ENCODE measurements at regions not wholly inside any gene's neighbourhood (a gene's known extent, or its start where the extent isn't known, plus 50 kb on each side); places are given as distances from the start of the nearest gene placed in this dataset.

GRCh38 chr13:79628463-79628862 lies 147.5 kb downstream of the NDFIP2 start:
- TF ChIP-seq, protein P1, sequence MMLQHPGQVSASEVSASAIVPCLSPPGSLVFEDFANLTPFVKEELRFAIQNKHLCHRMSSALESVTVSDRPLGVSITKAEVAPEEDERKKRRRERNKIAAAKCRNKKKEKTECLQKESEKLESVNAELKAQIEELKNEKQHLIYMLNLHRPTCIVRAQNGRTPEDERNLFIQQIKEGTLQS (IDR thresholded peaks at IDR 0.05) = no peak
- no peak for TF ChIP-seq FOXA2 (IDR thresholded peaks at IDR 0.05)
- TF ChIP-seq JUND (IDR thresholded peaks at IDR 0.05) = no peak
- no peak for TF ChIP-seq RXRA (IDR thresholded peaks at IDR 0.05)
- Histone ChIP-seq H3K4me1 (ENCODE audit: control insufficient read depth in 4 of 4, insufficient read depth in 4 of 4, low read length in 3 of 4) (no peaks in the 10 kb centered on the region), H3K27me3 (ENCODE audit: control insufficient read depth in 4 of 4, insufficient read depth in 4 of 4, low read length in 3 of 4) (no peaks in the 10 kb centered on the region), H3K27ac (ENCODE audit: low read depth in 1 of 2, low read length in 2 of 2) (no peak overlapping the region), H3K4me3 (ENCODE audit: low read depth in 1 of 3, low read length in 3 of 3) (no peak overlapping the region), H3K36me3 (ENCODE audit: control insufficient read depth in 4 of 4, insufficient read depth in 3 of 4, low read depth in 1 of 4, low read length in 3 of 4) (no peaks in the 10 kb centered on the region), H3K9ac (ENCODE audit: low read depth in 1 of 2, low read length in 2 of 2) (no peak overlapping the region), H3K9me3 (ENCODE audit: control insufficient read depth in 4 of 4, low read length in 3 of 4) (no peaks in the 10 kb centered on the region)
- DNase-seq (ENCODE audit: low spot score) = no peak
- 67% methylated on average over 4 of the region's 4 CpGs for WGBS

GRCh38 chr13:79626924-79627323 lies 146.0 kb downstream of the NDFIP2 start:
- WGBS = 90% methylated on average over 6 of the region's 6 CpGs
- no peak for DNase-seq (ENCODE audit: low spot score)
- Histone ChIP-seq H3K36me3 (ENCODE audit: control insufficient read depth in 4 of 4, insufficient read depth in 3 of 4, low read depth in 1 of 4, low read length in 3 of 4) (no peaks in the 10 kb centered on the region), H3K9ac (ENCODE audit: low read depth in 1 of 2, low read length in 2 of 2) (no peak overlapping the region), H3K27me3 (ENCODE audit: control insufficient read depth in 4 of 4, insufficient read depth in 4 of 4, low read length in 3 of 4) (no peaks in the 10 kb centered on the region), H3K27ac (ENCODE audit: low read depth in 1 of 2, low read length in 2 of 2) (no peak overlapping the region), H3K9me3 (ENCODE audit: control insufficient read depth in 4 of 4, low read length in 3 of 4) (no peaks in the 10 kb centered on the region), H3K4me3 (ENCODE audit: low read depth in 1 of 3, low read length in 3 of 3) (no peak overlapping the region), H3K4me1 (ENCODE audit: control insufficient read depth in 4 of 4, insufficient read depth in 4 of 4, low read length in 3 of 4) (no peaks in the 10 kb centered on the region)
- TF ChIP-seq SP1 (IDR thresholded peaks at IDR 0.05) = no peak
- TF ChIP-seq REST (IDR thresholded peaks at IDR 0.05) = no peak
- TF ChIP-seq CTCF (IDR thresholded peaks at IDR 0.05; ENCODE audit: low read depth, low read length, missing input control) = no peak
- TF ChIP-seq GABPA (IDR thresholded peaks at IDR 0.05 in 1 of 2, conservative IDR thresholded peaks at IDR 0.05 in 1 of 2) = no peak
- TF ChIP-seq JUND (IDR thresholded peaks at IDR 0.05) = no peak
- no peak for TF ChIP-seq EGR1 (IDR thresholded peaks at IDR 0.05; ENCODE audit: low read depth in 2 of 2)

GRCh38 chr13:79625517-79625916 lies 144.6 kb downstream of the NDFIP2 start:
- no peak overlapping the region for H3K27ac ChIP-seq (ENCODE audit: low read depth in 1 of 2, low read length in 2 of 2)
- WGBS = 79% methylated on average over 1 of the region's 1 CpG

More at GRCh38 chr13:79625517-79625916, 144.6 kb downstream of the NDFIP2 start:
- Histone ChIP-seq H3K9ac (ENCODE audit: low read depth in 1 of 2, low read length in 2 of 2) (no peak overlapping the region), H3K9me3 (ENCODE audit: control insufficient read depth in 4 of 4, low read length in 3 of 4) (no peaks in the 10 kb centered on the region), H3K4me1 (ENCODE audit: control insufficient read depth in 4 of 4, insufficient read depth in 4 of 4, low read length in 3 of 4) (no peaks in the 10 kb centered on the region), H3K27me3 (ENCODE audit: control insufficient read depth in 4 of 4, insufficient read depth in 4 of 4, low read length in 3 of 4) (no peaks in the 10 kb centered on the region), H3K36me3 (ENCODE audit: control insufficient read depth in 4 of 4, insufficient read depth in 3 of 4, low read depth in 1 of 4, low read length in 3 of 4) (no peaks in the 10 kb centered on the region), H3K4me3 (ENCODE audit: low read depth in 1 of 3, low read length in 3 of 3) (no peak overlapping the region)
- no peak for TF ChIP-seq RXRA (IDR thresholded peaks at IDR 0.05)
- no peak for TF ChIP-seq MAX (IDR thresholded peaks at IDR 0.05)
- no peak for TF ChIP-seq SP1 (IDR thresholded peaks at IDR 0.05)
- no peak for TF ChIP-seq NR2F2 (IDR thresholded peaks at IDR 0.05)
- no peak for TF ChIP-seq REST (IDR thresholded peaks at IDR 0.05)
- no peak for TF ChIP-seq TAF1 (conservative IDR thresholded peaks at IDR 0.05)
- no peak for DNase-seq (ENCODE audit: low spot score)

Measured in liver (tissue), 8 donors.